H1 (cell line): ENCODE measurements at regions not wholly inside any gene's neighbourhood (a gene's known extent, or its start where the extent isn't known, plus 50 kb on each side); places are given as distances from the start of the nearest gene placed in this dataset.

Experiments used
- BACH1 ChIP-seq: IDR thresholded peaks from 2 replicates; pipeline ENCODE4 v1.6.1; 2012; ENCODE audit warnings: low read length, improper control_type of control experiment
- NANOG ChIP-seq: IDR thresholded peaks from 2 replicates; pipeline ENCODE4 v1.6.1; 2011; ENCODE audit warnings: low read length, low read depth, mild to moderate bottlenecking, inconsistent platforms; ENCODE audit not compliant: insufficient read depth, poor library complexity, severe bottlenecking
- RAD21 ChIP-seq, 2 experiments: IDR thresholded peaks in 1 of 2; conservative IDR thresholded peaks in 1 of 2; 2 replicates each; pipeline ENCODE4 v1.6.1; 2011; ENCODE audit warnings: low read depth in 2 of 2, low read length in 2 of 2, improper control_type of control experiment in 1 of 2, inconsistent platforms in 1 of 2, mild to moderate bottlenecking in 1 of 2, moderate library complexity in 1 of 2
- YY1 ChIP-seq: IDR thresholded peaks from 2 replicates; pipeline ENCODE4 v1.6.1; 2011; ENCODE audit warnings: low read depth, mild to moderate bottlenecking, low read length
- ZNF274 ChIP-seq: IDR thresholded peaks from 2 replicates; pipeline ENCODE4 v1.7.0; 2012; ENCODE audit warnings: low read length, borderline replicate concordance; ENCODE audit errors: extremely low read depth
- TF ChIP-seq, protein P1 (sequence below): IDR thresholded peaks from 2 replicates; pipeline ENCODE4 v1.6.1; 2011; ENCODE audit warnings: low read length, improper control_type of control experiment

DNA sequence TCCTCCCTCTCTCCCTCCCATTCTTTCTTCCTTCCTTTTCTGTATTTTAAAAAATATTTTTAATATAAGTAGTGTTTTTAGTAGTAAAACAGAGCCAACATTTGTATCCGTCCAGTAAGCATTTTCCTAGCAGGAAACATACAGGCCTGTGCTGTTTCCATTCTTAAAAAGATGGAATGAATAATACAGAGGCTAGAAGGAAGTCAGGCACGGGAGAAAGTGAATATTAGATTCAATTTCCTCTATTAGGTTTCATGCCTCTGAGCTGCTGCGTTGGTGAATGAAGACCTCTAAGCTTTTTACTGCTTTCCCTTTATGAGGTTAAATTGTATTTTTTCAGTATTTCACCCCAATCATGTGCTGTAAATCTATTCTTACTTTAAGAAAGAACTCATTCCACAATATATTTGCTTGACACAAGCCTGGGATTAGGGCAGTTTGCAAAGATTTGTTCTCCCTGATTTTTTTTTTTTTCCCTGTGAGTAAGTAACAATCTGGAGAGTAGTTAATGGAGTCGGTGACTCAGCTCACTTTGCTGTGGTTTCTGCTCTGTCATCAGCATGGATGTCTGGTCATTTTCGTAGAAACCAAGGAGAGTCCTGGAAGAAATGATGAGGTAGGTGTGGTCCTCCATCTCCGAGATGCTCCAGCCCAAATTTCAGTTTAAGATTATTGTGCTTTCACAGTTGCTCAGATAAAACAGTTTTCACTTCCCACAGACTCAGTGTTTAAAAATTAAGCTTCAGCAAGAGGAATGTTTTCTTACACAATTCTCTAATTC is 76.1 kb upstream of the PITRM1 start (continued):
- TF ChIP-seq YY1 (no peak), RAD21 (IDR thresholded peaks at IDR 0.05 in 1 of 2, conservative IDR thresholded peaks at IDR 0.05 in 1 of 2; ENCODE audit: low read depth in 2 of 2, low read length in 2 of 2) (no peak), BACH1 (peak; percentile 91), NANOG (no peak), ZNF274 (no peak)
- TF ChIP-seq, protein P1, sequence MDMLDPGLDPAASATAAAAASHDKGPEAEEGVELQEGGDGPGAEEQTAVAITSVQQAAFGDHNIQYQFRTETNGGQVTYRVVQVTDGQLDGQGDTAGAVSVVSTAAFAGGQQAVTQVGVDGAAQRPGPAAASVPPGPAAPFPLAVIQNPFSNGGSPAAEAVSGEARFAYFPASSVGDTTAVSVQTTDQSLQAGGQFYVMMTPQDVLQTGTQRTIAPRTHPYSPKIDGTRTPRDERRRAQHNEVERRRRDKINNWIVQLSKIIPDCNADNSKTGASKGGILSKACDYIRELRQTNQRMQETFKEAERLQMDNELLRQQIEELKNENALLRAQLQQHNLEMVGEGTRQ = no peak
